ENCODE measurements at regions not wholly inside any gene's neighbourhood (a gene's known extent, or its start where the extent isn't known, plus 50 kb on each side); places are given as distances from the start of the nearest gene placed in this dataset.

- H3K36me3 ChIP-seq (ENCODE audit: control insufficient read depth, insufficient read depth, low read length) = no peaks in the 10 kb centered on the region
- H3K4me3 ChIP-seq (ENCODE audit: low read depth, low read length) = no peak overlapping the region
- no peak overlapping the region for H3K27ac ChIP-seq (ENCODE audit: insufficient read depth, low read length, poor library complexity, severe bottlenecking)
- ATAC-seq (ENCODE audit: low read depth in 2 of 2) (no peak), DNase-seq (no peak)
- H3K27ac Mint-ChIP-seq = no peak overlapping the region
- H3K36me3 Mint-ChIP-seq = no peaks in the 10 kb centered on the region
- no peaks in the 10 kb centered on the region for H3K4me1 ChIP-seq (ENCODE audit: control insufficient read depth, insufficient read depth, low read length, poor library complexity, severe bottlenecking)
- H3K4me3 Mint-ChIP-seq = no peak overlapping the region
- H3K27me3 ChIP-seq (ENCODE audit: control insufficient read depth, insufficient read depth, low read length) = no peaks in the 10 kb centered on the region
- peaks cover 0 to 11% (median 4%) of the 10 kb centered on the region in 4 donors for H3K4me1 Mint-ChIP-seq
- H3K27me3 Mint-ChIP-seq = no peaks in the 10 kb centered on the region
- no peaks in the 10 kb centered on the region for H3K9me3 Mint-ChIP-seq
- H3K9me3 ChIP-seq (ENCODE audit: control insufficient read depth in 2 of 2, low read length in 2 of 2) = no peaks in the 10 kb centered on the region
Observed at GRCh38 chr10:69731698-69732097, 70.0 kb upstream of the COL13A1 start.

DNA sequence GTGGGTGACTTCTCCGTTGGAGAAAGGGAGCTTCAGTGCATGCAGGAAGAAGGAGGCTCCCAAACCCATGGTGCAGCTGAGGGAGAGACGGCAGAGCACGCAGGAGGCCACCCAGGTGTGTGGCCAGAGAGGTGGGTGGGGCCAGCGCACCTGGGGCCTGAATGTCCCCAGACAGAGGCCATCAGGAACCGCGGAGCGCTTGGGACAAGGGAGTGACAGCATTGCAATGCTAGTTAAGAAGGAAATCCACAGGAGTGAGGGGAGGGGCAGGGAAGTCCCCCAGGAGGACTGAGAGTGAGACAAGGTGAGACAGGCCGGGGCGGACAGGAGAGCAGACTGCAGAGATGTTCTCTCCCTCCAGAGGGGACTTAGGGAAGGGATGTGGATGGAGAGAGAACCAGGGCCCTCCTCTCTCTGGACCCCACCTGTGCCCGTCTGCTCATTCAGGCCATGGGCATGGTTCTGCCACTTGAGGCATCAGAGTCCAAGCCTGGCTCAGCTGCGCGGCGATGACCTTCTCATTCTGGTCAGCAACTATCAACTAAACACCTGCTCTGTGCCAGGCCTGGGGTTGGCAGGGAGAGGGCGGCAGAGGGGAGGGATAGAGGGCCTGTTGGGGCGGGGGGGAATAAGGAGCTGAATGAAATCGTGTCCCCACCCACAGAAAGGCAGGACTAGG, 69.4 kb upstream of the COL13A1 start:
- Histone ChIP-seq H3K36me3 (ENCODE audit: control insufficient read depth, insufficient read depth, low read length) (no peaks in the 10 kb centered on the region), H3K4me3 (ENCODE audit: low read depth, low read length) (no peak overlapping the region), H3K9me3 (ENCODE audit: control insufficient read depth in 2 of 2, low read length in 2 of 2) (no peaks in the 10 kb centered on the region), H3K27ac (ENCODE audit: insufficient read depth, low read length, poor library complexity, severe bottlenecking) (no peak overlapping the region), H3K27me3 (ENCODE audit: control insufficient read depth, insufficient read depth, low read length) (no peaks in the 10 kb centered on the region), H3K4me1 (ENCODE audit: control insufficient read depth, insufficient read depth, low read length, poor library complexity, severe bottlenecking) (no peaks in the 10 kb centered on the region)
- Mint-ChIP-seq H3K4me3 (no peak overlapping the region), H3K9me3 (no peaks in the 10 kb centered on the region), H3K27ac (no peak overlapping the region), H3K4me1 (peaks cover 0 to 11% (median 4%) of the 10 kb centered on the region in 4 donors), H3K36me3 (no peaks in the 10 kb centered on the region), H3K27me3 (no peaks in the 10 kb centered on the region)
- ATAC-seq (ENCODE audit: low read depth in 2 of 2) (no peak), DNase-seq (no peak)

- Mint-ChIP-seq H3K4me1 (peaks cover 0 to 11% (median 4%) of the 10 kb centered on the region in 4 donors), H3K4me3 (no peak overlapping the region), H3K27ac (no peak overlapping the region), H3K27me3 (no peaks in the 10 kb centered on the region), H3K9me3 (no peaks in the 10 kb centered on the region), H3K36me3 (no peaks in the 10 kb centered on the region)
- ATAC-seq (ENCODE audit: low read depth in 2 of 2) (no peak), DNase-seq (no peak)
- H3K4me3 ChIP-seq (ENCODE audit: low read depth, low read length) = no peak overlapping the region
- H3K36me3 ChIP-seq (ENCODE audit: control insufficient read depth, insufficient read depth, low read length) = no peaks in the 10 kb centered on the region
- no peaks in the 10 kb centered on the region for H3K27me3 ChIP-seq (ENCODE audit: control insufficient read depth, insufficient read depth, low read length)
- H3K27ac ChIP-seq (ENCODE audit: insufficient read depth, low read length, poor library complexity, severe bottlenecking) = no peak overlapping the region
- no peaks in the 10 kb centered on the region for H3K9me3 ChIP-seq (ENCODE audit: control insufficient read depth in 2 of 2, low read length in 2 of 2)
- H3K4me1 ChIP-seq (ENCODE audit: control insufficient read depth, insufficient read depth, low read length, poor library complexity, severe bottlenecking) = no peaks in the 10 kb centered on the region
Observed at GRCh38 chr10:69732826-69733150, 68.9 kb upstream of the COL13A1 start.

GRCh38 chr10:69733791-69734261, 67.9 kb upstream of the COL13A1 start:
- ATAC-seq (ENCODE audit: low read depth in 2 of 2) (no peak), DNase-seq (no peak)
- H3K27ac ChIP-seq (ENCODE audit: insufficient read depth, low read length, poor library complexity, severe bottlenecking) = no peak overlapping the region
- H3K36me3 ChIP-seq (ENCODE audit: control insufficient read depth, insufficient read depth, low read length) = no peaks in the 10 kb centered on the region
- Mint-ChIP-seq H3K27me3 (no peaks in the 10 kb centered on the region), H3K27ac (no peak overlapping the region), H3K4me1 (peaks cover 0 to 11% (median 4%) of the 10 kb centered on the region in 4 donors), H3K4me3 (no peak overlapping the region), H3K9me3 (no peaks in the 10 kb centered on the region), H3K36me3 (no peaks in the 10 kb centered on the region)
- H3K9me3 ChIP-seq (ENCODE audit: control insufficient read depth in 2 of 2, low read length in 2 of 2) = no peaks in the 10 kb centered on the region
- H3K27me3 ChIP-seq (ENCODE audit: control insufficient read depth, insufficient read depth, low read length) = no peaks in the 10 kb centered on the region
- no peaks in the 10 kb centered on the region for H3K4me1 ChIP-seq (ENCODE audit: control insufficient read depth, insufficient read depth, low read length, poor library complexity, severe bottlenecking)
- no peak overlapping the region for H3K4me3 ChIP-seq (ENCODE audit: low read depth, low read length)

GRCh38 chr10:69734416-69734796, 67.3 kb upstream of the COL13A1 start:
- no peaks in the 10 kb centered on the region for H3K27me3 ChIP-seq (ENCODE audit: control insufficient read depth, insufficient read depth, low read length)
- no peaks in the 10 kb centered on the region for H3K36me3 ChIP-seq (ENCODE audit: control insufficient read depth, insufficient read depth, low read length)
- H3K4me3 ChIP-seq (ENCODE audit: low read depth, low read length) = no peak overlapping the region
- no peak overlapping the region for H3K4me3 Mint-ChIP-seq
- H3K9me3 ChIP-seq (ENCODE audit: control insufficient read depth in 2 of 2, low read length in 2 of 2) = no peaks in the 10 kb centered on the region
- H3K36me3 Mint-ChIP-seq = no peaks in the 10 kb centered on the region
- ATAC-seq (ENCODE audit: low read depth in 2 of 2) (no peak), DNase-seq (no peak)
- H3K27me3 Mint-ChIP-seq = no peaks in the 10 kb centered on the region
- no peaks in the 10 kb centered on the region for H3K4me1 ChIP-seq (ENCODE audit: control insufficient read depth, insufficient read depth, low read length, poor library complexity, severe bottlenecking)
- peaks cover 0 to 11% (median 4%) of the 10 kb centered on the region in 4 donors for H3K4me1 Mint-ChIP-seq
- H3K9me3 Mint-ChIP-seq = no peaks in the 10 kb centered on the region
- peak overlapping the region in 1 of 3 donors; percentile 7 for H3K27ac Mint-ChIP-seq
- no peak overlapping the region for H3K27ac ChIP-seq (ENCODE audit: insufficient read depth, low read length, poor library complexity, severe bottlenecking)

DNA sequence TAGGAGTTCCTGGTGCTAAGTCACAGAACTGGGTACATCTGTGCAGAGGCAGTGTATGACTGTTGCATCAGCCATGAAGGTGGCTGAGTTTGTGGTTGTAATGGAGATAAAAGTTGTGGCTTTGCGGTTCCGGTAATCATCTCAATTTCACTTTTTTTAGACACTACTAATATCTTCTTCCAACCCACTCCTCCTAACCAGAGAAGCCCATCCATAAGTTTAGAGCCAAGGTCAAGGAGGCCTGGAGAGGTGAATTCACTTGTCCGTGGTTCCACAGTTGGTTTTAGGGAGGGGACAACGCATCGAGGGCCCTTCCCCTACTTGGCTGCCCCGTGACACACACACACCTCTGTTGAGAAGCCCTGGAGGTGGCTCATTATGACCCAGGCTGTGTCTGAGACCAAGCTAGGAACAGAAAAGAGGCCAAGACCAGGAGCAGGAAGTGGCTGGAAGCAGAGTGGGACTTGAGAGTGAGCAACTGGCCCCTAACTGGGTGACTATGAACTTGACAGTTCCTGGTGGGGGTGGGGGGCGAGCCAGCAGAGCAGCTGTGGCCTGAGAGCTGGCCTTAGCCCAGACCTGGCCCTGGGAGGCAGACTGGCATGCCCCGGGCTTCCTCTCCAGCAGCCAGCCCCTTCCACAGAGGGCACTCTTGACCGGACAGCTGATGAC, 66.8 kb upstream of the COL13A1 start:
- ATAC-seq (ENCODE audit: low read depth in 2 of 2) = no peak

GRCh38 chr10:69736886-69737641, 64.6 kb upstream of the COL13A1 start:
- Mint-ChIP-seq H3K4me3 (no peak overlapping the region), H3K36me3 (no peaks in the 10 kb centered on the region), H3K9me3 (no peaks in the 10 kb centered on the region), H3K4me1 (peaks cover 0 to 11% (median 4%) of the 10 kb centered on the region in 4 donors), H3K27ac (no peak overlapping the region), H3K27me3 (no peaks in the 10 kb centered on the region)
- no peak overlapping the region for H3K27ac ChIP-seq (ENCODE audit: insufficient read depth, low read length, poor library complexity, severe bottlenecking)
- DNase-seq (no peak), ATAC-seq (ENCODE audit: low read depth in 2 of 2) (no peak)
- no peak overlapping the region for H3K4me3 ChIP-seq (ENCODE audit: low read depth, low read length)
- no peaks in the 10 kb centered on the region for H3K9me3 ChIP-seq (ENCODE audit: control insufficient read depth in 2 of 2, low read length in 2 of 2)
- no peaks in the 10 kb centered on the region for H3K4me1 ChIP-seq (ENCODE audit: control insufficient read depth, insufficient read depth, low read length, poor library complexity, severe bottlenecking)
- H3K27me3 ChIP-seq (ENCODE audit: control insufficient read depth, insufficient read depth, low read length) = no peaks in the 10 kb centered on the region
- H3K36me3 ChIP-seq (ENCODE audit: control insufficient read depth, insufficient read depth, low read length) = no peaks in the 10 kb centered on the region

More for the DNA sequence above, 66.8 kb upstream of the COL13A1 start:
- Histone ChIP-seq H3K9me3 (ENCODE audit: control insufficient read depth in 2 of 2, low read length in 2 of 2) (no peaks in the 10 kb centered on the region), H3K36me3 (ENCODE audit: control insufficient read depth, insufficient read depth, low read length) (no peaks in the 10 kb centered on the region), H3K27me3 (ENCODE audit: control insufficient read depth, insufficient read depth, low read length) (no peaks in the 10 kb centered on the region), H3K27ac (ENCODE audit: insufficient read depth, low read length, poor library complexity, severe bottlenecking) (no peak overlapping the region), H3K4me1 (ENCODE audit: control insufficient read depth, insufficient read depth, low read length, poor library complexity, severe bottlenecking) (no peaks in the 10 kb centered on the region), H3K4me3 (ENCODE audit: low read depth, low read length) (no peak overlapping the region)
- peaks cover 0 to 11% (median 4%) of the 10 kb centered on the region in 4 donors for H3K4me1 Mint-ChIP-seq
- H3K27ac Mint-ChIP-seq = no peak overlapping the region
- H3K36me3 Mint-ChIP-seq = no peaks in the 10 kb centered on the region
- no peaks in the 10 kb centered on the region for H3K27me3 Mint-ChIP-seq
- no peaks in the 10 kb centered on the region for H3K9me3 Mint-ChIP-seq
- H3K4me3 Mint-ChIP-seq = no peak overlapping the region
- peak in 1 of 3 donors; percentile 8 for DNase-seq
